Osteoblast (primary cell): ENCODE measurements at regions not wholly inside any gene's neighbourhood (a gene's known extent, or its start where the extent isn't known, plus 50 kb on each side); places are given as distances from the start of the nearest gene placed in this dataset.

ENCODE experiments used
- DNase-seq: peaks from one replicate; pipeline ENCODE4 v3.0.0; 2011; ENCODE audit warnings: low spot score, mixed read lengths; ENCODE audit not compliant: insufficient read length; ENCODE audit errors: missing footprints
- H2AFZ ChIP-seq: 2 replicates; pipeline ENCODE4 v1.6.0; 2011; ENCODE audit warnings: mild to moderate bottlenecking, low read length
- H3K27ac ChIP-seq: 2 replicates; pipeline ENCODE4 v1.5.1; 2011; ENCODE audit warnings: mild to moderate bottlenecking, low read depth, low read length, moderate library complexity
- H3K27me3 ChIP-seq: 2 replicates; pipeline ENCODE4 v1.6.0; 2012; ENCODE audit warnings: mild to moderate bottlenecking, control low read depth, inconsistent platforms, low read length, moderate library complexity; ENCODE audit not compliant: insufficient read depth
- H3K36me3 ChIP-seq: 2 replicates; pipeline ENCODE4 v1.5.1; 2011; ENCODE audit warnings: mild to moderate bottlenecking, low read length, control low read depth, moderate library complexity; ENCODE audit not compliant: insufficient read depth
- H3K4me1 ChIP-seq: 2 replicates; pipeline ENCODE4 v1.5.1; 2011; ENCODE audit warnings: mild to moderate bottlenecking, low read length, control low read depth, moderate library complexity; ENCODE audit not compliant: insufficient read depth
- H3K4me2 ChIP-seq: 2 replicates; pipeline ENCODE4 v1.6.0; 2011; ENCODE audit warnings: mild to moderate bottlenecking, low read length; ENCODE audit not compliant: insufficient read depth
- H3K4me3 ChIP-seq: fragments of 200-600 bp; sonication (generic); 3 replicates; pipeline ENCODE4 v1.5.1; 2012; ENCODE audit warnings: mild to moderate bottlenecking, low read length, inconsistent platforms; ENCODE audit not compliant: insufficient read depth
- H3K79me2 ChIP-seq: 2 replicates; pipeline ENCODE4 v1.6.0; 2012; ENCODE audit warnings: mild to moderate bottlenecking, low read length, control low read depth, inconsistent platforms; ENCODE audit not compliant: insufficient read depth
- H3K9me3 ChIP-seq: 2 replicates; pipeline ENCODE4 v1.5.1; 2011; ENCODE audit warnings: low read depth, low read length, control low read depth
- H4K20me1 ChIP-seq: 2 replicates; pipeline ENCODE4 v1.6.0; 2012; ENCODE audit warnings: mild to moderate bottlenecking, low read length, control low read depth; ENCODE audit not compliant: insufficient read depth
- CTCF ChIP-seq: IDR thresholded peaks from 2 replicates; pipeline ENCODE4 v1.5.1; 2011; ENCODE audit warnings: mild to moderate bottlenecking, low read depth, low read length, moderate library complexity; ENCODE audit errors: extremely low read depth

- no peak for DNase-seq
- no peak for TF ChIP-seq CTCF
- Histone ChIP-seq H3K79me2 (no peaks in the 10 kb centered on the region), H3K36me3 (no peaks in the 10 kb centered on the region), H3K27me3 (no peaks in the 10 kb centered on the region), H3K4me2 (no peak overlapping the region), H4K20me1 (no peaks in the 10 kb centered on the region), H3K4me1 (peaks cover 3% of the 10 kb centered on the region), H3K9me3 (no peaks in the 10 kb centered on the region), H3K4me3 (no peak overlapping the region), H3K27ac (no peak overlapping the region), H2AFZ (no peak overlapping the region)
Observed at GRCh38 chr6:40721271-40721952, 134.2 kb upstream of the LRFN2 start.

- no peak for TF ChIP-seq CTCF
- H3K4me2 ChIP-seq = no peak overlapping the region
- no peaks in the 10 kb centered on the region for H4K20me1 ChIP-seq
- DNase-seq = no peak
- H3K4me1 ChIP-seq = peaks cover 3% of the 10 kb centered on the region
- H3K27ac ChIP-seq = no peak overlapping the region
- H3K9me3 ChIP-seq = no peaks in the 10 kb centered on the region
- peak overlapping the region; percentile 96 for H2AFZ ChIP-seq
- H3K79me2 ChIP-seq = no peaks in the 10 kb centered on the region
- no peaks in the 10 kb centered on the region for H3K27me3 ChIP-seq
- no peaks in the 10 kb centered on the region for H3K36me3 ChIP-seq
- H3K4me3 ChIP-seq = no peak overlapping the region
Observed at GRCh38 chr6:40720375-40720748, 133.2 kb upstream of the LRFN2 start.

DNA sequence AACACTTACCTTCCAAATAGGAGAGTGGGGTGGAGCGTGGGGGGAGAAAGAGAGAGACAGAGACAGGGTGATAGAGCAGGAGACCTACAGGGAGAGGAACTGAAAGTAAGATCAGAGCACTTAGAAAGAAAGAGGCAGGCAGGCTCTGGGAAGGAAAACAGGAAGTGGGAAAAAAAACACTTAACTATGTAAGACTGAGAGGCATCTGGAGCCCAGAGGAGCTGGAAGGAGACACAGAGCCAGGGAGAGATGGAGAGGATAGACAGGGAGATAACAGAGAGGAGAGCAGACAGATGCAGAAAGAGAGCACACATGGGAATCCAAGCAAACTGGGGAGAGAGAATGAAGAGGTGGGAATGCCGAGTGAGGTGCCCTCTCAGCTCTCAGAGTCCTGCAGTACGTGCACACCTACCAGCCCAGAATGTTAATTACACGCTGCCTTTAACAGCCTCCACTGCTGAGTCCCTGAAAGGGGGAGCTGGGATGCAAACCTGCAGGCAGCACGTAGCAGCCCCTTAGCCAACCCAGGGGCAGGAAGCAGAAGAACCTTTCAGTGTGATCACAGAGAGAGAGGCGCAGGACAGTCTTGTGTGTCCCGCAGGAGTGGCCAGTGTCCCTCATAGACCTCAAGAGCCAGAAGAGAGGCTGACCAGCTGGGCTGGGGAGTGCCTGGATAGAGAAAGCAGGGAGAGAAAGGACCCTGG, 132.7 kb upstream of the LRFN2 start:
- no peak for TF ChIP-seq CTCF
- Histone ChIP-seq H4K20me1 (no peaks in the 10 kb centered on the region), H3K36me3 (no peaks in the 10 kb centered on the region), H3K79me2 (no peaks in the 10 kb centered on the region), H3K9me3 (no peaks in the 10 kb centered on the region), H2AFZ (peak overlapping the region; percentile 96), H3K27ac (peak overlapping the region; percentile 32), H3K4me3 (peak overlapping the region; percentile 55), H3K4me2 (peak overlapping the region; percentile 76), H3K27me3 (no peaks in the 10 kb centered on the region), H3K4me1 (peaks cover 3% of the 10 kb centered on the region)
- DNase-seq = peak; percentile 80

DNA sequence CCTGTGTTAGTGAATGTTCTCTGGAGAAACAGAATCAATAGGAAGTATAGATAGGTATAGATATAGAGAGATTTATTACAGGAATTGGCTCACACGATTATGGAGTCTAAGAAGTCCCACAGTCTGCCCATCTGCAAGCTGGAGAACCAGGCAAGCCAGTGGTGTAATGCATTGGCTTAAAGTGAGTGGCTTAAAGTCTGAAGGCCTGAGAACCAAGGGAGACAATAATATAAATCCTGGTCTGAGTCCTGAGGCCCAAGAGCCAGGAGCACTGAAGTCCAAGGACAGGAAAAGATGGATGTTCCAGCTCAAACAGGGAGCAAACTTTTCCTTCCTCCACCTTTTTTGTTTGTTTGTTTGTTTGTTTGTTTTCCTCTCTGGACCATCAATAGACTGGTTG, 131.2 kb upstream of the LRFN2 start:
- Histone ChIP-seq H3K4me3 (no peak overlapping the region), H3K9me3 (no peaks in the 10 kb centered on the region), H2AFZ (no peak overlapping the region), H3K79me2 (no peaks in the 10 kb centered on the region), H3K4me1 (peaks cover 3% of the 10 kb centered on the region), H3K36me3 (no peaks in the 10 kb centered on the region), H3K27me3 (no peaks in the 10 kb centered on the region), H3K27ac (no peak overlapping the region), H3K4me2 (no peak overlapping the region), H4K20me1 (no peaks in the 10 kb centered on the region)
- TF ChIP-seq CTCF = no peak
- no peak for DNase-seq
